Stimulated activated CD8-positive, alpha-beta memory T cell treated with anti-CD3 and anti-CD28 coated beads, Interleukin-15, amount 100 ng/mL, for 1 hour (primary cell): ENCODE measurements at regions not wholly inside any gene's neighbourhood (a gene's known extent, or its start where the extent isn't known, plus 50 kb on each side); places are given as distances from the start of the nearest gene placed in this dataset.
"Not testable (repeated sequence)": the region's sequence is repeated elsewhere in the genome, so short reads cannot be mapped to it uniquely, and the experiment has no call there.

Experiments used
- DNase-seq: peaks from one replicate; pipeline ENCODE4 v3.0.0-alpha.2; 2020; ENCODE audit warnings: low read depth

DNA sequence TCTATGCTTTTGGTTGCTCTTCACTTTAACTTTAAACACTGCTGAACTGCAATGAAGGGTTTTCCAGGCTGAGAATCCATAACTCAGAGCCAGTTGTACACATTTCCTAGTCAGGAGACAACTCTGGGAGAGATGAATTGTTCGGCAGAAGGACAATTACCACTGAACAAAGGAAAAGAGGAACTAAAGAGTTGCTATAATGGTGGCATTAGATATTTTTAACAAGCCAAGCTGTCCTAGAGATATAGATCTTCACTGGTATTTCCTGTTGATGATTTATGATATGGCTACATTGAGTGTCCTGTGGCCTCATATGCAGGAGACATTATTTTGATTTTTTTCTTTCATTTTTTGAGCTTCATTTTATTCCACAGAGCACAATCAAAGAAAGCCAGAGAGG is 219.1 kb upstream of the PCSK5 start:
- DNase-seq = no peak

DNA sequence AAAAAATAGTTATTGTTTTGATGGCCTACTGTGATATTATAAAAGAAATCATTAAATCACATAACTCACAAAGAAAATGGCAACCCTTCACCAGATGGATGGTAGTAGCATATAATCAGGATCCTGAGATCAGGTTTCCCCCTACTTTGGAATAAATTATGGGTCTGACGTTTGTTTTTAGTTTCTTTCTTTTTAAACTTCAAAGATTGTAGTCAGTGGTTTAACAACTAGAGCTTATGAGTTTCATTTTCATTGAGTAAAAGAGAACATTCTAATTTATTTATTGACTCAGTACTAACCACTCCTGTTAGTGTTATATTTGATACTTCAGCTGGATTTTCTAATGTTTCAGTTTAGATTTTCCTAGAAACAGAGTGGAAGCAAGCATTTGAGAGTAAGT is 218.0 kb upstream of the PCSK5 start:
- no peak for DNase-seq

DNA sequence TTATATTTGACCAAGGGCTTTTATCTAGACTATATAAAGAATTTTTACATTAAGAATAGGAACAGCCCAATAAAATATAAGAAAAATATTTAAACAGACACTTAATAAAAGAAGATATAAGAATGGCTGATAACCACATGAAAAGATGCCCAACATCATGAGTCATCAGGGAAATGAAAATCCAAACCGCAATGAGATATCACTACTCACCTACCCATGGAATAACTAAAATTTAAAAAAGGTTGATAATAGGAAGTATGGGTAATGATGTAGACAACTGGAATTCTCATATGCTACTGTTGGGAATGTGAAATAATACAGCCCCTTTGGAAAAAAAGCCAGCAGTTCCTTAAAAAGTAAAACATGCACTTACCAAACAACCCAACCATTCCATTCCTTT is 206.9 kb upstream of the PCSK5 start:
- DNase-seq = no peak

- no peak for DNase-seq
These were observed 205.4 kb upstream of the PCSK5 start for GRCh38 chr9:75685062-75685461.

GRCh38 chr9:75687359-75687953 is 203.0 kb upstream of the PCSK5 start:
- no peak for DNase-seq

DNA sequence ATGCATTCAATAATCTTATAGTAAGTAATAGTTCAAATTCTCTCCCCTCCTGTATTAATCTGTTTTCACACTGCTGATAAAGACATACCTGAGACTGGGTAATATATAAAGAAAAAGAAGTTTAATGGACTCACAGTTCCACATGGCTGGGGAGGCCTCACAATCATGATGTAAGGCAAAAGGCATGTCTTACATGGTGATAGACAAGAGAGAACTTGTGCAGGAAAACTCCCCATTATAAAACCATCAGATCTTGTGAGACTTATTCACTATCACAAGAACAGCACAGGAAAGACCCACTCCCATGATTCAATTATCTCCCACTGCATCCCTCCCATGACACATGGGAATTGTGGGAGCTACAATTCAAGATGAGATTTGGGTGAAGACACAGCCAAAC is 199.9 kb upstream of the PCSK5 start:
- DNase-seq = not testable (repeated sequence)

DNA sequence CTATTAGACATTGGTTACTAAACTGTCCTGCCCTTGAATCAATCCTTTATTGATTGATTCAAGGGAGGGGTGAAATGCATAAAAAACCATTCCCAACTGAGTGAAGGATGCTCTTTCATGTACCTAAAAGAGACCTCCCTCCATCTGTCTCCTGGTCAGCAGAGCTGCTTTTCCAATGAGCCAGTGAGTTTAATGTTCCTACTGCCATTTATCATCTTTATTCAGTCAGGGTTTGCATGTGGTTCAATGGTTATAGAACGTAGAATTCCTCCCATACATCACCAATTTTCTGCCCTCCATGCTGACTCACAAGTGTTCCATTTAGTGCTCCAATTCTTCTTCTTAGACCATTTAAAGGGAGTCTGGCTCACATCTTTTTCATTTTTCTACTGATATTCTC is 199.1 kb upstream of the PCSK5 start:
- DNase-seq = no peak

DNA sequence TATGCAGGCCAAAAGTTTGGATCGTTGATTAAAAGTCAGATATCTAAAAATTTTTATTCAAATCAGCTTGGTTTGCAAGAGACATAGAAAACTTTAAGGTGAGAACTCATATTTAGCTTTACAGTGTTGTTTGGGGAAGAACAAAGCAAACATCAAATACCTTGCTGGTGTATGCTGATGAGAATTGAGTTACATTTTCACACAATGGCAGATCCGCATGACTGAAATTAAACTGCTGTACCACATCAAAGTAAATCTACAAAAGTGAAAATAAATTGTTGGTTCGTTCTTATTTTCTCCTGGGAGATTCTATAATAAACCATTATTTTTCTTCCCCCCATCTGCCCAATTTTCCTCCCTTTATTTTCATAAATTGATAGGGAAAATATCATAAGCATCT is 198.2 kb upstream of the PCSK5 start:
- no peak for DNase-seq

- no peak for DNase-seq
These were observed 194.6 kb upstream of the PCSK5 start for GRCh38 chr9:75695921-75696320.

DNA sequence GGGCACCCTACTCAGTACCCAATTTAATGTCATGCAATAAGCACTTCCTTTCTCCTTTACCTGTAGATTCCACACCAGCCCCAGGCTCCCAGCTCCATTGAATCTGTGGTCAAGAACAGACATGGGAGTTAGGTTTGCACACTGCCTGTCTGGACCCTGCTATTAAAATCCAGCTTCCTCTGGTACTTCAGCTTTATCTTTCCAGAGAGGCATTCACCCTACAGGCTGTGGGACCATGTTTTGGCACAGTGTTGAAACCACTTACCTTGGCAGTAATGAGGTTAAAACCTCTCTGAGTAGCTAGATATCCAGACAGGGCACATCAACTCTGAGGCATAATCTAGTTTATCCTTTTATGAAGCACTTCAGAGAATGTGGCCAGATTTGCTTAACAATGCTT is 191.5 kb upstream of the PCSK5 start:
- DNase-seq = no peak

DNA sequence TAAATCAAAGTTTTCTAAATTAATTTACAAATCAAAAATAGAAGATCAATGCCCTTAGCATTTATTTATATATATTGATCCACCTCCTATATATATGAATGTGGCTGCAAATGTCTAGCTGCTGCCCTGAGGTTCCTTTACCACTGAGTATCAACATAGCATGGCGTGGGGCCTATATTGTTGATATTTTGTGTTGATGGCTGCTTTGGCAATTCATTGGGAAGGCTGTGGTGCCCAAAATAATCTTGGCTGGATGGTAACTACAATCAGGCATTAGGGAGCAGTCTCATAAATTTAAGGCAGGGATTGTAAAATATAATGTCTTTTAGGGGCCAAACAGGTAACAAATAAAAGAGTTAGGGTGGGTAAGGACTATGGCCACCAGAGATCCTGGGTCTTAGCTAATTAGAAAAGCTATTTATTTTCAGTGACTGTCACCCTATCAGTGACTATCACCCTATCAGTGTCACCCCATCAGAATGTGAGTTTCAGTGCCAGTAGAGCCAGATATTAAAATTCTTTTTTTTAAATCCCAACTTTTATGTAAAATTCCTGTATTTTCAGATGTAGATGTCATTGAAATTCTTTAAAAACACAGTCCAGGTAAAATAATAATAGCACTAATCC is 190.7 kb upstream of the PCSK5 start:
- no peak for DNase-seq

- no peak for DNase-seq
These were observed 190.2 kb upstream of the PCSK5 start for GRCh38 chr9:75700252-75700640.

- no peak for DNase-seq
These were observed 183.3 kb upstream of the PCSK5 start for GRCh38 chr9:75707191-75707590.

DNA sequence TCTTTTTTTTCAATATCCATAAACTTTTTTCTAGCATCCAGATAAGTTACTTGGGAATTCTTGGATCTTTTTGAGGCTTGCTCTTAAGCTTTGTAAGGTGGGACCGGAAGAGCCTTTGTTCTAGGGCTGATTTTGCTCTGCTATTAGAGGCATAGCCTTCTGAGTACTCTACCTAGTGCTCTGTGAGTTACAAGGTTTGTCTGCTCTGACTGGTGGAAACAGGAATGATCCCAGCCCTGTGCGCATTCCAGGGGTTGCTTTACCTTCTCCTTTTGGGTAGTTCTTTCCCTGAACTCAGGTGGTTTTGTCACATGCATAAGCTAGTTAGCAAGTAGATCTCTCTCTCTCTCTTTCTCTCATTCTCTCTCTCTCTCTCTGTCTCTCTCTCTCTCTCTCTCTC is 180.8 kb upstream of the PCSK5 start:
- DNase-seq = no peak

DNA sequence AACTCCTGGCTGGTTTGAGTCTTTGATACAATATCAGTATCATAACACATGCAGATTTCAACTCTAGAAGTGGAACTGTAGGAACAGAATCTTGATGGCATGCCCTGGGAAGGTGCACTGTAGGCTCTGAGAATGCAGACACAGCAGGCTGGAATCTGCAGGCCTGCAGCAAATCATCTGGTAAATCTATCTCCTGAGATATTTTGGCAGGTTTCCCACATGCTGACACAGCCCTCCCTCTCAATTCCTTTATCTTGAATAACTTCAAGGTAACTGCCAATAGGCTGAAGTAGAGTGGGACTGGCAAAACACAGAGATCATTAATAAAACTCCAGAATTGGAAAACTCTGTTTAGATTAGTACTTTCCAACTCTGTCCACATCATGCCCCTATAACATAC is 177.8 kb upstream of the PCSK5 start:
- no peak for DNase-seq

DNA sequence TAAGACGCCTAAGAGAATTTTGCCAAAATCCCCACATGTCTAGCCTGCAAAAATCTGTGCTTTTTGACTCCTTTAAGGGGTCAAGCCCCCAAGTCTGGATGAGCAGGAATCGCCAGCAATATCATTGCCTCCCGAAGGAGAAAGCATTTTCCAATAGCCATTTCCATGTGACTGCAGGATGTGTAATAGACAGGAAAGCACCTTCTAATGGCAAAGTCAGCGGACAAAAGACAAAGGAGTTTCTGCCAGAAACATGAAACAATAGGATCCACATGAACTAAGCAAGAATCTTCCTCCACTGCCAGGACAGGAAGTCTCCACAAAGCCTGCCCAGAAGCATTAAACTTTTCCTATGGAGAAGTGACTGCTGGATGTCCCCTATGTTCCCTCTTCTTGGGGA is 177.1 kb upstream of the PCSK5 start:
- no peak for DNase-seq

DNA sequence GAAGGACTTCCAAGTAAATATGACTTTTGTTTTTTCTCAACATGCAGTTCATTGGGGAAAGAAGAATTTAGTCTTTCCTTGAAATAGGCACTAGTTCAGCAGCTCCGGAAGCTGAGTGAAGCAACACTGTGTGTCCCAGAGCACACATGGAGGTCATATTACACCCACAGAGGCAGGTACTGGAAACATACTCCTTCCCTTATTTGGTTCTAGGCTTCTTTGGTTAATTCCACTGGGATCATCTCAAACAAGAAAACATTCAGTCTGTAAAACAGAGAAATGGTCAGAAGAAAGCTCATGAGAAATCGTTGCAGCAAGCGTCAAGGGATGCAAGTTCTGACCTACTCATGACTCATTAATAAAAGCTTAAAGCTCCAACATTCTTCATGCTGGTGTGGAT is 175.1 kb upstream of the PCSK5 start:
- no peak for DNase-seq

DNA sequence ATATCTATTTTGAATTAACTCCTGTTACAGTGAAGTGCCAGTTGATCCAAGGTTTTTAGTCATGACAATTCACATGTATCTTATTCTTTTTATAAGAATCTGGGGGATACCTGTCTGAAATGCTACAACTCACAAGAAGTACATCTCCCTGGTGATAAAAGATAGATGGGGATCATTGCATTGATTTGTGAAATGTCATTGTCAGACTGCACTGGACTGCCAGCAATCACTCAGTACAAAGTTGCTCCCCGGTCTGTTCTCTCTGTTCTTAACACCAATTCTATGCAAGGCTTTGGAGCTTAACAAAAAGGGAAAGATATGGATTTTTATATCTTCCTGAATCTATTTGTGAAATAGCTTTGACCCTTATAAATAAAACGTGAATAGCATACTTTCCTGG is 171.8 kb upstream of the PCSK5 start:
- DNase-seq = no peak

GRCh38 chr9:75728391-75728790 is 162.1 kb upstream of the PCSK5 start:
- DNase-seq = no peak

GRCh38 chr9:75734802-75735201 is 155.7 kb upstream of the PCSK5 start:
- DNase-seq = no peak

GRCh38 chr9:75739884-75740611 is 150.4 kb upstream of the PCSK5 start:
- no peak for DNase-seq

DNA sequence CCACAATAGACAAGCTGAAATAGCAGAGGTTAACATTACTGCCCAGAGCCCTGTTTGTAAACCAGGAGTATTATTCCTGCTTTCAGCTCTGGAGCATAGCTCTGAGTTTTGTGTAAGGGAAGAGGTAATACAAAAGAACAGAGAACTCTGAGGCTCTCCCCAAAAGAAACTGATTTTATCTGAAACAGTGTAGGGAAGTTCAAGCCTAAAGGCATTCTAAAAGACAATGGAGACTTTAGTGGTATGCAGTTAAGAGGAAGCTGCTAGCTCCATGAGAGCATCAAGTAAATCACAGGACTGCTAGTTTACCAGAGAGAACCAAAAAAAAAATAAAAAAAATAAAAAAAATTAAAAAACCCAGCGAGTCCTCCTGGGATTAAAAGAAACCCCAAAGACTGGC is 146.6 kb upstream of the PCSK5 start:
- no peak for DNase-seq

- DNase-seq = no peak
These were observed 136.4 kb upstream of the PCSK5 start for GRCh38 chr9:75754080-75754479.

- DNase-seq = no peak
These were observed 115.3 kb upstream of the PCSK5 start for GRCh38 chr9:75775166-75775565.
